ENCODE measurements at regions not wholly inside any gene's neighbourhood (a gene's known extent, or its start where the extent isn't known, plus 50 kb on each side); places are given as distances from the start of the nearest gene placed in this dataset.

GRCh38 chr12:92530706-92531105, 172.1 kb upstream of the PLEKHG7 start:
- TF ChIP-seq CTCF (conservative IDR thresholded peaks at IDR 0.05; ENCODE audit: low read depth, low read length): no peak
- no peak for TF ChIP-seq EZH2 (IDR thresholded peaks at IDR 0.05; ENCODE audit: borderline replicate concordance, low read depth, low read length, poor library complexity, severe bottlenecking)

Measured in A673 (cell line).